ENCODE measurements at regions not wholly inside any gene's neighbourhood (a gene's known extent, or its start where the extent isn't known, plus 50 kb on each side); places are given as distances from the start of the nearest gene placed in this dataset.

DNA sequence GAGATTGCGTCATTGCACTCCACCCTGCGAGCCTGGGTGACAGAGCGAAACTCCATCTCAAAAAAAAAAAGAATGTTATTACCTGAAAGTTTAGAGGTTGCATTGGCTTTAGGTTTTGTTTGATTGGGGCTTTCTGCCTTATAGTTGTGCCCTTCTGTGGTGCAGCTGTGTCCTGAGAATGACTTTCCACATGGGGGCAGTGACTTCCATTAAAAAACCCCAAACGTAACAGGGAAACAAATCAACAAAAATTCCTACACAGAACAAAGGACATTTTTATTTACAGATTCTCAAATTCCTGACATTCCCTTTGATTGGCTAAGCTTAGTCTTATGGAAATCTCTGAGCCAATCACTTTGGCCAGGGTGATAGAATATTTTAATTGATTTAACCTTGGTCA, 154.1 kb upstream of the GPR149 start:
- FAIRE-seq (no peak), DNase-seq (ENCODE audit: low spot score) (no peak)

DNA sequence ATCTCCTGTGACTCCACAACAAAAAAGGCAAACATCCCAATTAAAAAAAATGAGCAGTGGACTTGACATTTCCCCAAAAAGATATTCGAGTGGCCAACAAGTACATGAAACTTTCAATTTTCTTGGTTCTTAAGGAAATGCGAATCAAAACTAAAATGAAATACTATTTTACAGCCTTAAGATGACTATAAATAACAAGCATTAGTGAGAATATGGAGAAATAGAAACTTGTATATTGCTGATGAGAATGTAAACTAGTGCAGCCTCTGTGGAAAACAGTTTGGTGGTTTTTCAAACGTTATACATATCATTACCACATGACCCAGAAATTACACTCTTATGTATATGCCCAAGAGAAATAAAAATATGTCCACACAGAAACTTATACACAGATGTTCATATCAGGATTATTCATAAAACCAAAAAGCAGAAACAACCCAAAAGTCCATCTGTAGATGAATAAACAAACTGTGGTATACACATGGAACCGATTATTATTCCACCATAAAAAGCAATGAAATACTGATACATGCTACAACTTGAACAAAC, 153.2 kb upstream of the GPR149 start:
- no peak for FAIRE-seq

DNA sequence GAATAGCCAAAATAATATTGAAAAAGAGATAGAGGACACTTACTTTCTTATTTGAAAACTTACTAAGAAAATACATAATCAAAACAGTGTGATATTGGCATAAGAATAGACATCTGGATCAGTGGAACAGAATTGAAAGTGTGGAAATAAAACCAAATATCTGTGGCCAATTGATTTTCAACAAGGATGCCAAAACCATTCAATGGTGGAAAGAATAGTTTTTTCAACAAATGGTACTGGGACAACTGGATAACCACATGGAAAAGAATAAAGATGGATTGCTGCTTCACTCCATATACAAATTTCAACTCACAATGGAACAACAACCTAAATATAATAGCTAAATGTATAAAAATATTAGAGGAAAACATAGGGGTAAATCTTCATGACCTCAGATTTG, 152.5 kb upstream of the GPR149 start:
- FAIRE-seq (no peak), DNase-seq (ENCODE audit: low spot score) (no peak)

More for the DNA sequence above, 153.2 kb upstream of the GPR149 start:
- DNase-seq (ENCODE audit: low spot score), result no peak

DNA sequence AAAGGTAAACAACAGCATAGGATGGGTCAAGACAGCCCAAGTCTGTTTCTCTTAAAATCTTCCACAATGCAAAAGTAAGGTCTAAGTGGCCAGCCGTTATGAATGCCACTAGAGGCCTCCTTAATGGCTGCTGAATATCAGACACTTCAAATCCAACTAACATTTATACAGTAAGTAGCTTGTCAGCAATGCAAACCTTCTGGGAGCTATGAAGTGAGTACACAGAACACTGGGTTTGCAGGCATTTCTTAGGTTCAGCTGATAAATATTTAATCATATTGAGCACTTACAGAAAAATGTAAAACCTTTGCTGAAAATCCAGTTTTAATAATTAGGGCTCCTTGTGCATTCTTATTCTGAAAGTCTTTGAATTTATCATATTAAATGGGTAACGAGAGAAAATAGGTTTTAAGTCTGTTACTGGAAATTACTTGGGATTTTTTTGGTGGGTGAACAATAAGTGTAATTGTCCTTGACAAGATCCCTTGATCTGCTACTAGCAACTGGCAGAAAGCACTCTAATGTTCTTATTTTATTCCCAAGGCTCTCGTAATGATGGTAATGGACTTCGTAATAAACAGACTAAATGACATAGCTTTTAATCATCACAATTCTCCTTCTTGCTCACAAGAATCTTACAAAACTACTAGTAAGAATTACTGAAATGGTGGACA, 141.7 kb upstream of the GPR149 start:
- no peak for FAIRE-seq
- no peak for DNase-seq (ENCODE audit: low spot score)

DNA sequence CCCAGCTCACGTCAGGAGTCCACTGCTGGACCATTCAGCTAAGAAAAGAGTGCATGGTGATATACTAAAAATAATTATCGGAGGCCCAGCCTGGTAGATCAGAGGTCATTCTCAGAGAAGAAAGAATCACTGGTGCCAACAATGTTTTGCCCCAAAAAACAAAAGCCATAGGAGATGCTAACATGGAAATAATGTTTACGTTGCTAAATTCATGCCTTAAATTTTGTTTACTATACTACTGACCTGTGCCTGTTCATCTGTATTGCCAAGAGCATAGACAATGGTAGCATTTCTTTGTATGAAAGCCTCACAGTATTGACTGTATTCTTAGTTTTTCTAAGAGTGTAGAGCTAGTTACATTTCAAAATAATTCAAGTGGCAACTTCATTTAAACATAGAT, 138.1 kb upstream of the GPR149 start:
- no peak for DNase-seq (ENCODE audit: low spot score)
- FAIRE-seq, result no peak

DNA sequence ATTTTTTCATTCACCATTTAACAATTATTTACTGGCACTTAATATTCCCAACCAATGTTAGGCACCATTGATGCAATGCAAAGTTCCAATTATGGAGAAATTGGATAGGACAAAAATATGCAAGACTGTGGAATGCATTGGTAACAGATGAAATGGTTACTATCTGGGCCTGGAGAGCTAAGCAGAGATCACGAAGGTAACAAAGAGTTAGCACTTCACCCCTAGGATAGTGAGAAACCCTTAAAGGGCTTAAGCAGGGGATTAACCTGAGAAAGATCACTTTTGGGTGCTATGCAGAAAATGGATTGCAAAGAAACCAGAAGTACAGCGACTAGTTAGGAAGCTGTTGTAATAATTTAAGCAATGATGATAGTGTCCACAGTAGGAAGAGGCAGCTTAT, 129.6 kb upstream of the GPR149 start:
- DNase-seq (ENCODE audit: low spot score), result no peak
- FAIRE-seq, result no peak

DNA sequence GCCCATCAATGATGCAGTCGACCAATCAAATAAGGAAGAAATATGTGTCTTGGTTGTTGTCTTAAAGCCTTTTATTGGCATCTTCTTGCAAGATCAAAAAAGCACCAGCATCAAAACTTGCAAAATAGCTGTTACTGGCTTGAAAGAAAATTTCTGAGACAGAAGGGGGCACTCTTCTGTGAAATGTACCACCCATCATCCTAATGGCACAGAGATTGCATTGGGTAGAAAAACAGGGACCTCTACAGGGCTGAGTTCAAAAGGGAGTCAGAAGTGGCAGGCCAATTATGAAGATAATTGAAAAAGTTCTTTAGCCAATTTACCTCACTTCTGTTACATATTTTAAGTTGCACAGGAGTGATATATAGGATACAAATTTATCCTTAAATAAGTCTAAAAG, 122.3 kb upstream of the GPR149 start:
- FAIRE-seq, result no peak

DNA sequence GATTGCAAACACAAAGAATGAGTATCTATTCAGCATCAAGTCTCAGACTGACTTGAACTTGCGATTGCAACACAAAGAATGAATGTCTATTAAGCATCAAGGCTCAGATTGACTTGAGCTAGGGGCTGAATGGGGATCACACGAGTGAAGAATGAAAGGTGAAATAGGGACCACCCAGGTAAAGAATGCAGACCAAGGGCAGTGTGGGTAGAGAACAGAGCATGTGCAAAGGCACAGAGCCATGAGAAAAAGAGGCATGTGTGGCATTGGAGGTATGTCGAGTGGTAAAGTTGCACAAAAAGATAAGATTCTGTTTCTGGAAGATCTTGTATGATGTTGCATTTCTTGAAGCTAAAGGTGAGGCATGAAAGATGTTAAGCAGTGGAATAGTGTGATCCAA, 119.4 kb upstream of the GPR149 start:
- DNase-seq (ENCODE audit: low spot score) (no peak), FAIRE-seq (no peak)

More for the DNA sequence above, 122.3 kb upstream of the GPR149 start:
- no peak for DNase-seq (ENCODE audit: low spot score)

DNA sequence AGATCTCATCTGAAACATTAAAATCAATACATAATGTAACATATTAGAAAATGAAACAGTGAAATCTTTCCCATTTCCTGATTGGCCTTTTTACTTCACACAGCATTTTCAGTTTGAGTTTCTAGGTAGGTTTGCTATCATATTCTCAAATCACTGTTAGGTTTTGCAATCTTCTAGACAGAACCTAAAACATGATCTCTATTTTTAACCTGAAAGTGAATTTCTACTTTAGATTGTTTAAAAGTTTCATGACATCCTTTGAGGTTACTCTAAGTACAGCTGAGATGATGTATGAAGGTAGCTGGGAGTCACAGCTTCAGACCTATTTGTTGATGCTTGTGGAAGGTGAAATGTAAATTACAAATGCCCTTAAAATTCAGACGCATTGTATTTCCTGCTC, 118.4 kb upstream of the GPR149 start:
- no peak for FAIRE-seq
- DNase-seq (ENCODE audit: low spot score), result no peak

DNA sequence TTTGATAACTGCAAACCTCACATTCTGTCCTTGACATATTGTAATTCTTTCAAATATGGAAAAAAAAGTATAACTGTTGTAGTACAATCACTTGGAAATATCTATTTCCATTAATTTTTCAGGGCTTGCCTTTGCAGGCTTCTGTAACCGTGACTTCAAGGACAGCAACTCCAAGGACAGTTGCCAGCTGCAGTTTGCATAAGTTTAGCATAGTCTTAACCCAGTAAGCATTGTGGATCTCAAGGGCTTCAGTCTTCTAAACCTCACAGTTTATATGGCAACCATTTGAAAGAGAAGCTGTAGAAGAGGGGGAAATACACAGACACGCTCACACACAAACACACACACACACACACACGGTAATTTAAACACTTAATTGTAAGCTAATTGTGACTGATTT, 112.8 kb upstream of the GPR149 start:
- DNase-seq (ENCODE audit: low spot score), result no peak
- no peak for FAIRE-seq

DNA sequence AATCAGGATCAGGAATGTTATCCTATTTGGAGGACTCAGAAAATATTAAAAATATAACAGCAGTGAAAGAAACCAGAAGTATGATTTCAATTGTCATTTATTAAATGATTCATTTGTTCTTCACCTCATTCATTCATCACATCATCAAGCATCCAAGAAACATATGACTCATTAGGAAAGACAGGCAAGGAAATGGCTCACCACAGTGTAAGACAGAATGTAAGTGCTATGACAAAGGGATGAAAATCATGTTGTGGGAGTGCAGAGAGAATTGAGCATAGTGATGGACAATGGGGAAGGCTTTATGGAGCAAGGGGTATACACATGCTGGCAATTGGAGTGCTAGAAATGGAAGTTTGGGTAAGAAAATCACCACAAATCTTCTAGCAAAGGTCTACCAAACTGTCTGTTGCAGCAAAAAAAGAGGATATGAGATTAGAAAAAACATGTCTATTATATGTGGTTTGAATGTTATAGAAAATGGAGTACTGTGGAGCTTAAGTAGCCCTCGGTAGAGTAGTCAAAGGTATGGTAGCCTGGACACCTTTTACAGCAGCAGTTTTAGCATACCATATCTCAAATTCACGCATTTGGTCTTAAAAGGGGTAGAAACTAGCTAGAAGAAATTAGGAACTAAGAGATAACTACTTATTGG, 111.1 kb upstream of the GPR149 start:
- no peak for FAIRE-seq
- no peak for DNase-seq (ENCODE audit: low spot score)

DNA sequence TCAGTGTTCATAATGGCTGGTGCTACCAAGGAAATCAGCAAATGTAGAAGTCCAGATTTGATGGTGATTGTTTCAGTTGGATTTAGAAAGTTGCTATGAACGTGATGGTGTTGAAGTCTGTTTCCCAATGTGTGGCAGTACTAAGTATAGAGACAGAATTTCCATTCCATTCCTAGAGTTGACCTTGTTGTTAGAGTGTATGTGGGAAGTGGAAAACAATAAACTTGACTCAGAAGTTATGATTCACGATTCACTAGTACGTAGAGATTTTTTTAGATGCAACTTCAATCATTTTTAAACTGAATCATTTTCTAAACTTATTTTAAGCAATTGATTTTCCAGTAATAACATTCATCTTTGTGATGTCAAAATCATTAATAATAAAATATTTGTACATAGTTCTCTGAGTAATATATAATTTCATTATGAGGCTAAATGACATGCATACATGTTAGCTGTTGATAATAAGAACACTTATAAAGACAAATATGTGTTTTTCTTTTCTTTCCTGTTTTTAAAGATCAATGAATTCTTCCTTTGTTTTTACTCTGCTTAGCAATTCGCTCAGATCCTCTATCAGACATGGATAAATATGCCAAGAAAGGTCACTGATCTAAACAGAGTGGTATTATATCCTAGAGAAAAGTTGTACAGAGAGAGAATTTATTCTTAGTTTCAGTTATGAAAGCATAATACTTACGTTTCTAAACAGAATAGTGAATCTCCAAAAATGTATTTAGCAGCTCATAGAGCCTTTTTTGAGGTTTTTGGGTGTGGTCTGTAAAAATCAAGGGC, 108.8 kb upstream of the GPR149 start:
- no peak for FAIRE-seq

DNA sequence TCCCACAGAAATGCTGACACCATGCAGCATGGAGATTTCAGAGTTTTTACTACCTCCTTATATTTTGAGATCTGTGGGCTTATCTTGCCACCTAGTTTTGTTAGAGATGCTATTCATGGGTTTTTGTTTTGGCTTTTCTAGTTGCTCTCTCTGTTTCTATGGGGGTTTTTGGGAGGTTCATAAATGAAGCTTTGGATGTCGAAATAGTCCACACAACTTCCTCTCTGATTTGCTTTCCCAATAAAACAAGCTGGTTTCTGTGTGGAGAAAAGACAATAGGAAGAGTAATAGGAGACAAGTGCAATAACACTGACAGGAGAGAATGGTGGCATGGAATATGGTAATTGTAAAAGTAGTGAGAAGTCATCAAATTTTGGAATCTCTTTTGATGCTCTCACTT, 106.8 kb upstream of the GPR149 start:
- no peak for DNase-seq (ENCODE audit: low spot score)
- no peak for FAIRE-seq

More for the DNA sequence above, 108.8 kb upstream of the GPR149 start:
- DNase-seq (ENCODE audit: low spot score), result no peak

DNA sequence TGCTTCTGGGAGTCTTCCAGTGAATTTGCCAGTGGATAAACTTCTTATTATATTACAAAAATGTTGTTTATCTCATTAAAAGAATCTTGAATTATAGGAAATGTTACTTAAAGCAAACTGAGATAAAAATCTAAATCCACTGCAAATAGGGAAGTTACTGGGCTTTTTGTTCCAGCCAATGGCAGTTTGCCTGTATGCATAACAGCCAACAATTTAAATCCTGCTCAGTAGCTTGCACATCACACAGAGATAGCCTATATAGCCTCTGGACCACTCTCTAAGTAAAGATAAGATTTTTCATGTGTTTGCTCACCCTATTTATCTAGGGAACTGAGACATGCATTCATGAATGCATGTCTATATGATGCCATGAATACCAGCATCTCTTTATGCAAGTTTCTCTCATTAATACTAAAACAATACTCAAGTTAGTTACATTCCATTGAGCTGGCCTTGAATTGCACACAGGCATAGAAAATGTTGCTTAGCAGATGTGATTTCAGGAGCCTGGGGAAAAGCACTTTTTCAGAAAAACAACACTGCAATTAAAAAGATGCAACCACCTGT, 92.1 kb upstream of the GPR149 start:
- FAIRE-seq, result no peak
- DNase-seq (ENCODE audit: low spot score), result no peak

DNA sequence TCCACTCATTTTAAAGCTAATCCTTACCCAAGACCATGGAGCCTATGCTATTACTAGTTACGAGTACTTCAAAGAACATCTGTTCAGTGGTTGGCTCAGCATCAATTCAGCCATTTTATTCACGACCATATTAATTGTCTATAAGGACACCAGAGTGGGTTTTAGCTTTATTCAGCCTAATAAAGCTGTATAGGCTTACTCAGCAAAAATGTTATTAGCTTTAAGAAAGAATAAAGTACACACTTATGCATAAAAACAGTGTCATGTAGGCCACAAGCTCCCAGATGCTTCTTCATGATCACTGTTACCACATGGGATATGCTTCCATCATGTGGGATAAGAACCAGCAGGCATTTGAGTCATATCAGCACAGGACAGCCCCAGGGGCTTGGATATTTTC, 87.4 kb upstream of the GPR149 start:
- FAIRE-seq, result no peak
- no peak for DNase-seq (ENCODE audit: low spot score)

DNA sequence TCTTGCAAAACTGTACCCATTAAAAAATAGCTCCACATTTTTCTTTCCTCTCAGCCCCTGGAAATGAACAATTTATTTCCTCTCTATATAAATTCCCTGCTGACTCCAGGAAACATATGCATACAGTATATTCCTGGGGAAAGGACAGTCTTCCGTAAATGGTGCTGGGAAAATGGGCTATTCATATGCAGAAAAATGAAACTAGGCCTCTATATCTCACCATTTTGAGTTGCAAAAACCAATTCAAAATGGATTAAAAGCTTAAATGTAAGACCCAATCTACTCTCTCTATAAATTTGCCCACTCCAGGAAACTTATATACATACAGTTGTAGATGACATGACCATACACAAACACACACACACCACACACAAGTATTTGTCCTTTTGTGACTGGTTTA, 85.9 kb upstream of the GPR149 start:
- DNase-seq (ENCODE audit: low spot score) (no peak), FAIRE-seq (no peak)

DNA sequence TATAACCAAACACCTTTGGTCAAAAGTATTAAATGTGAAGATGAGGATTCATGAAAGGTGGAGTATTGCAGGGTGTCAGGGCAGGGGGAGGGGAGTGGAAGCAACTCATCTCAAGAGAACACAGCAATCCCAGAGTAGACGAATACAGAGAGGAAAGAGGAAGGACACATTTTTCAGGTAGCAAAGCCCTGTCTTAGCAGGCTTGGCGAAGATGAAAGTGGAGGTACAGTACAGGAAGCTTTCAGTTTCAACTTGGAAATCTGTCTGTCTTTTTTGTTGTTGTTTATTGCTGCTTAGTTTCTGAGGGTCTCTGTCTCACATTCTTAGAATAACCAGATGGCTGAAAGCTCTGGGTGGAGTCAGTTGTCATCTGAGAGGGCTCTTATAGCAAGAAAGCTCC, 80.8 kb upstream of the GPR149 start:
- FAIRE-seq (no peak), DNase-seq (ENCODE audit: low spot score) (no peak)

DNA sequence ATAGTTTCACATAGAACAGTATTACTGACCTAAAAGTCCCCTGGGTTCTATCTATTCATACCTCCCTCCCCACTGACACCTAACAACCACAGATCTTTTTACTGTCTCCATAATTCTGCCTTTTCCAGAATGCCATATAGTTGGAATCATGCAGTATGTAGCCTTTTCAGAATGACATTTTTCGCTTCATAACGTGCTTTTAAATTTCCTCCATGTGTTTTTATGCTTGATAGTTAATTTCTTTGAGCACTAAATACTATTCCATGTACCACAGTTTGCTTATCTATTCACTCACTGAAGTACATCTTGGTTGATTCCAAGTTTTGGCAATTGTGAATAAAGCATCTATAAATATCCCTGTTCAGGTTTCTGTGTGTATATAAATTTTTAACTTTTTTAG, 77.7 kb upstream of the GPR149 start:
- no peak for FAIRE-seq
- no peak for DNase-seq (ENCODE audit: low spot score)

DNA sequence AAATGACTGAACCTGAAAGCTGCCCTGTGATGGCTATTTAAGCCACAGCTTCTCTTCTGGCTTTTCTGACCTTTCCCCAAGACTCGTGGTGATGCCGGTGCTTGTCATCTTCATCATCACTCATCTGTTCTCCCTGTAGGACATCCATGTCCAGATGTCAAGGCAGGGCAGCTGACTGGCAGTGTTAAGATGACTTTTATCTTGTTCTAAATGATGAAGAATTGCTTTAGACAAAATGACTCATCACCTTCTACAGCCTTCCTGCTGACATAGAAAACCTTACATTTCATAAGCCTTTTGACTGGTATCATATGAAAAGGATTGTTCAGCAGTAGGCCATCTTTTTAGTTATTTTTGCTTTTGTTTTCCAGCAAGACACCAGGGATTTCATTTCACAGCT, 67.0 kb upstream of the GPR149 start:
- no peak for FAIRE-seq
- no peak for DNase-seq (ENCODE audit: low spot score)

DNA sequence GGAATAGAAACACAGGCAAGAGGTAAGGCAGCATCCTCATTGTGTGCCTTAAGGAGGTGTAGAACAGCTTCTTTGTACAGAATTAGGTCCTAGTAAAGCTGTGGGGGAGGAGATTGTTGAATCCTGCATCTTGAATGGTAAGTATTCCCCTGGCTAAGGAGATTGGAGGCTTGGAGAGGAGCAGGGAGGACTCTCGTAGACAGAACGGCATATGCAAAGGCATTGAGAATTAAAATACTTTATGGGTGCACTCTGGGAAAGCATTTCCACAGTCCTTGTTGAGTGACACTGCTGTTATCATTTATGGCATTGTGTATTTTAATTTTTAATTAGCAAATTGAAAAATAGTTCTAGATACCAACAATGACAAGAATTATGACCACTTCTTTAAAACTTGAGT, 66.5 kb upstream of the GPR149 start:
- FAIRE-seq (no peak), DNase-seq (ENCODE audit: low spot score) (no peak)

DNA sequence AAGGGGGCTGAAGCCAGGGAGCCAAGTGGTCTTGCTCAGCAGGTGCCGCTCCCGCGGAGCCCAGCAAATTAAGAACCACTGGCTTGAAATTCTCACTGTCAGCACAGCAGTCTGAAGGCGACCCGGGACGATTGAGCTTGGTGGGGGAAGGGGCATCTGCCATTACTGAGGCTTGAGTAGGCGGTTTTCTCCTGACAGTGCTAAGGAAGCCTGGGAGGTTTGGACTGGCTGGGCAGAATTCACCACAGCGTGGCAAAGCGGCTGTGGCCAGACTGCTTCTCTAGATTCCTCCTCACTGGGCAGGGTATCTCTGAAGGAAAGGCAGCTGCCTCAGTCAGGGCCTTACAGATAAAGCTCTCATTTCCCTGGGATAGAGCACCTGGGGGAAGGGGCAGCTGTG, 57.0 kb upstream of the GPR149 start:
- no peak for DNase-seq (ENCODE audit: low spot score)
- FAIRE-seq, result no peak

DNA sequence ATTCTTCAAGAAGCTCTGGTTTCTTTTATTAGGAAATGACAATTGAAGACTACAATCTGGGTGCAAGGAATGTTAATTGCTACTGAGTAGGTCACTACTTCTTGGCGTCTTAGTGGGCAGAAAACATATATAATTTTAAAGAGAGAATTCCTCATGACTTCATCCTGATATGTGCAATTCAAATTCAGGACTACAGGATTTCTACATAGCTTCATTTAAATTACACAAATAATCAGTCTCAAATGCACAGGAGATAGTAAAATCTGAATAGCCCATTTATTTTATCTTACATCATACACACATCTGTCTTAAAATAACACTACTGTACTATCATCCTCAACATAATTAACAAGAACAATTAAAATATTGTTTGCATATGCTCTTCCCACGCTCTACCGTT, 52.5 kb upstream of the GPR149 start:
- DNase-seq (ENCODE audit: low spot score), result no peak
- FAIRE-seq, result no peak
